Lower leg skin (tissue), 4 donors: ENCODE measurements at regions not wholly inside any gene's neighbourhood (a gene's known extent, or its start where the extent isn't known, plus 50 kb on each side); places are given as distances from the start of the nearest gene placed in this dataset.
"Not testable (repeated sequence)": the region's sequence is repeated elsewhere in the genome, so short reads cannot be mapped to it uniquely, and the experiment has no call there.

ENCODE experiments used
- DNase-seq, 2 donors: peaks; one replicate each; pipeline ENCODE4 v3.0.0-alpha.2; 2019; ENCODE audit warnings: low spot score in 2 of 2
- H3K4me3 ChIP-seq: fragments of 200-600 bp; sonication (generic); 2 replicates; pipeline ENCODE4 v1.5.1; 2017; ENCODE audit warnings: mild to moderate bottlenecking, low read depth; ENCODE audit not compliant: poor library complexity, severe bottlenecking
- CTCF ChIP-seq, 3 donors: fragments of 450-650 bp; IDR thresholded peaks; one replicate each; pipeline ENCODE4 v1.5.1; 2016; ENCODE audit warnings: antibody characterized with exemption in 3 of 3, mild to moderate bottlenecking in 3 of 3, moderate library complexity in 2 of 3
- POLR2A ChIP-seq, 2 donors: fragments of 450-650 bp; IDR thresholded peaks; one replicate each; pipeline ENCODE4 v1.6.1; 2016 to 2017; ENCODE audit warnings: antibody characterized with exemption in 2 of 2, mild to moderate bottlenecking in 1 of 2, moderate library complexity in 1 of 2
- WGBS, 2 donors: methylation state at CpG; one replicate each; pipeline ENCODE4 v1.1.5; 2018; 5-methylcytosine and 5-hydroxymethylcytosine counted together
- intact Hi-C: fragments of 100-400 bp; cut with DNase I; formaldehyde crosslinking; loops from one replicate; pipeline ENCODE4 v1.15.0; 2023; ENCODE audit warnings: low total_unique reads

DNA sequence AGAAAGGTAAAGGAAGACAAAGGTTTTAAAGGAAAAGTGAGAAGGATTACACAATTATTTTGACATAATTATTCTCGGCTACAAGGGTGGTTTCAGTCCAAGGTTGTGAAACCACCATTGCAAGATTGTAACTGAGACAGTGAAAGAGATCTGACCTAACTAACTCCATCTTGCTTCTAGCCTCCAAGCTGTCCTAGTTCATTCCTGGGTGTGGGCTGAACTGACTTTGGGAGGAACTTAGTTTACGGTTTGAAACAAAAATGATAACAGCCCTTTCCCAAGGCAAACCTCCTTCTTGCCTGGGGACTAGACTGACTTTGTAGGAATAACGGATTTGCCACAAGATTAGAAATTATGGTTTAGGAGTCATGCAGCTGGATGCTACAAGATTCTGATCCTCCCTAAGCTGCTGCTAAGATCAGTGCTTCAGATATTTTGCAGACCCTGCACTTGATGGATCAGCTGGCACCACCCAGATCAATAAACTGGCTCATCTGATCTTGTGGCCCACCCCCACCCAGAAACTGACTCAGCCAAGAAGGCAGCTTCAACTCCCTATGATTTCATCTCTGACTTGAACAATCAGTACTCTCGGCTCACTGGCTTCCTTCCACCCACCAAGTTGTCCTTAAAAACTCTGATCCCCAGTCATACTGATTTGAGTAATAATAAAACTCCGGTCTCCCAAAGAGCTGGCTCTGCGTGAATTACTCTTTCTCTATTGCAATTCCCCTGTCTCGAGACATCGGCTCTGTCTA, 57.7 kb upstream of the AADACL2 start:
- 77 to 79% methylated on average over 8 of the region's 8 CpGs for WGBS, 2 donors
- no peak for DNase-seq
- intact Hi-C loops, result no loop called here
- no peak overlapping the region for H3K4me3 ChIP-seq
- TF ChIP-seq POLR2A (IDR thresholded peaks at IDR 0.05), result no peak

- 70 to 80% methylated on average over 1 of the region's 1 CpG for WGBS, 2 donors
- intact Hi-C loops, result no loop called here
- no peak for DNase-seq
- H3K4me3 ChIP-seq, result no peak overlapping the region
- TF ChIP-seq POLR2A (IDR thresholded peaks at IDR 0.05), result no peak
- no peak for TF ChIP-seq CTCF (IDR thresholded peaks at IDR 0.05)
Measured at GRCh38 chr3:151673974-151674373, 59.8 kb upstream of the AADACL2 start.

DNA sequence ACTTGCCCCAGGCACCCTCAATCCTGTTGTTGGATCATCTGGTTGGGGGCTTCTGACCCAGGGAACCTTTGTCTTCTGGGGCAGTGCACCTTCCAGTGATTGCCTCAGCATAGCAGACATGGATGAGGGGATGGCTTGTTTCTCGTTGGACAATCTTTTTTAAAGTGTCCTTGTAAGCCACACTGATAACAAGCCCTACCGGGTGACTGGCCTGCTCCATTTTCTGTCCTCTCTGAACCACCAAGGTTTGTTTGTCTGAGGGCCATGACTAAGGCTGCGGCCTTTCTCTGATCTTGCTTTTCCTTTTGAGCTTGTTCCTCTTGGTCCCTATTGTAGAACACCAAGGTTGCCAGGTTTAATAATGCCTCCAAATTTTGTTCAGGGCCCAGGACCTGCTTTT, 66.0 kb upstream of the AADACL2 start:
- DNase-seq, H3K4me3 ChIP-seq, intact Hi-C loops: not testable (repeated sequence)
- WGBS, 2 donors, result 94 to 96% methylated on average over 3 of the region's 3 CpGs

GRCh38 chr3:151660885-151661284, 72.8 kb upstream of the AADACL2 start:
- no peak for DNase-seq
- H3K4me3 ChIP-seq, result no peak overlapping the region
- intact Hi-C loops, result no loop called here
- TF ChIP-seq POLR2A (IDR thresholded peaks at IDR 0.05) (no peak), CTCF (IDR thresholded peaks at IDR 0.05) (no peak)
- WGBS, 2 donors, result 59 to 60% methylated on average over 4 of the region's 4 CpGs

- intact Hi-C loops, result no loop called here
- DNase-seq, result no peak
- TF ChIP-seq CTCF (IDR thresholded peaks at IDR 0.05), result no peak
- TF ChIP-seq POLR2A (IDR thresholded peaks at IDR 0.05), result no peak
- no peak overlapping the region for H3K4me3 ChIP-seq
Measured at GRCh38 chr3:151644986-151645385, 88.7 kb upstream of the AADACL2 start.

DNA sequence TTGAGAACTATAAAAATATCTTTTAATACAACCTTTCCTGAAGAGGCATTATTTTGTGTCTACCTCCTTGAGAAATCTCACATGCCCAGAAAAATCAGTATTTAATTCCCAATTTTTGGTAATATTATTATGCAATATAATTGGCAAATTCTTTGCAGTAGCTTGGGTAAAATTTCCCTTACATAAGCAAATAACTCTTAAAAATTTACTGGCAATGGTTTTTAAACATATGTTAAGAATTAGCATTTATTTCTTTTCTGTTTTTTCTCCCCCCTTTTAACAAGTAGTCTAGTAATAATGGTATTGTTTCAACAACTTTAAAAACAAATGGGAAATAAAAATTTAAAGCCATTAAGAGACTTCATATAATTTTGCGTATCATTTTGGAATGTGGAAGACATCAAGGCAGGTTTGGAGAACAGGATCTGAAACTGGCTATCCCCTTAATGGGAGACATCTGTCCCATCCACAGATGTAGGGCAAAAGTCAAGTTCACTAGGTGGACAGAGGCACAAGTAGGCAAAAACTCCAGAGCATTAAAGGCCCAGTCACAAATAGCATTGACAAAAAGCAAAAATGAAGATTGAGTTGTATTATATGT, 89.6 kb upstream of the AADACL2 start:
- intact Hi-C loops, result no loop called here
- no peak for DNase-seq
- 67 to 69% methylated on average over 1 of the region's 1 CpG for WGBS, 2 donors
- H3K4me3 ChIP-seq, result no peak overlapping the region
- TF ChIP-seq POLR2A (IDR thresholded peaks at IDR 0.05), result no peak
- no peak for TF ChIP-seq CTCF (IDR thresholded peaks at IDR 0.05)

GRCh38 chr3:151639418-151639740, 94.3 kb upstream of the AADACL2 start:
- no peak overlapping the region for H3K4me3 ChIP-seq
- intact Hi-C loops, result no loop called here
- TF ChIP-seq CTCF (IDR thresholded peaks at IDR 0.05), result no peak
- TF ChIP-seq POLR2A (IDR thresholded peaks at IDR 0.05), result no peak
- no peak for DNase-seq
- 55 to 67% methylated on average over 2 of the region's 2 CpGs for WGBS, 2 donors
